IPS DF 19.7 (cell line): ENCODE measurements at regions not wholly inside any gene's neighbourhood (a gene's known extent, or its start where the extent isn't known, plus 50 kb on each side); places are given as distances from the start of the nearest gene placed in this dataset.

ENCODE experiments used
- DNase-seq: peaks from one replicate; pipeline ENCODE4 v3.0.0-alpha.2; 2013; ENCODE audit warnings: low read depth, low spot score

GRCh38 chr16:86994215-86994614 is 323.0 kb downstream of the C16orf95 start:
- no peak for DNase-seq

- no peak for DNase-seq
Observed at GRCh38 chr16:86994651-86995171, 322.5 kb downstream of the C16orf95 start.

GRCh38 chr16:86995456-86995855 is 321.7 kb downstream of the C16orf95 start:
- DNase-seq = no peak

GRCh38 chr16:86996081-86996480 is 321.1 kb downstream of the C16orf95 start:
- no peak for DNase-seq

DNA sequence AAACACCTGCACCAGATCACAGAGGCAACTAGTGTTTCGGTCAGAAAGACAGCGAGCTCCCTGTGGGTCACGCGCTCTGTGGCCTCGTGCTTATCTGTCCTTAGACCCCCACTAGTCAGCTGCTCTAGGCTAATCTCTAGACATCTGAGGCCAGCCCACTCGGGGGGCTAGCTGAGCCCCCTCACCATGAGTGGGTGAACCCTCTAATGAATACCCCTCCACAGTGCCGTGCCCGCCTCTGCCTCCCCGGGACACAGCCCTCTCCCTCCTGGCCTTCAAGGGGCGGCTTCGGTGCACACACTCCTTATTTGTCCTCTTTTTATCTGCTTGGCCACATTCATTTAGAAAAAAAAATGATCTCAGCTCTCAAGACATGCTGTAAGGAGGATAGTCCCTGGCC is 320.1 kb downstream of the C16orf95 start:
- no peak for DNase-seq

DNA sequence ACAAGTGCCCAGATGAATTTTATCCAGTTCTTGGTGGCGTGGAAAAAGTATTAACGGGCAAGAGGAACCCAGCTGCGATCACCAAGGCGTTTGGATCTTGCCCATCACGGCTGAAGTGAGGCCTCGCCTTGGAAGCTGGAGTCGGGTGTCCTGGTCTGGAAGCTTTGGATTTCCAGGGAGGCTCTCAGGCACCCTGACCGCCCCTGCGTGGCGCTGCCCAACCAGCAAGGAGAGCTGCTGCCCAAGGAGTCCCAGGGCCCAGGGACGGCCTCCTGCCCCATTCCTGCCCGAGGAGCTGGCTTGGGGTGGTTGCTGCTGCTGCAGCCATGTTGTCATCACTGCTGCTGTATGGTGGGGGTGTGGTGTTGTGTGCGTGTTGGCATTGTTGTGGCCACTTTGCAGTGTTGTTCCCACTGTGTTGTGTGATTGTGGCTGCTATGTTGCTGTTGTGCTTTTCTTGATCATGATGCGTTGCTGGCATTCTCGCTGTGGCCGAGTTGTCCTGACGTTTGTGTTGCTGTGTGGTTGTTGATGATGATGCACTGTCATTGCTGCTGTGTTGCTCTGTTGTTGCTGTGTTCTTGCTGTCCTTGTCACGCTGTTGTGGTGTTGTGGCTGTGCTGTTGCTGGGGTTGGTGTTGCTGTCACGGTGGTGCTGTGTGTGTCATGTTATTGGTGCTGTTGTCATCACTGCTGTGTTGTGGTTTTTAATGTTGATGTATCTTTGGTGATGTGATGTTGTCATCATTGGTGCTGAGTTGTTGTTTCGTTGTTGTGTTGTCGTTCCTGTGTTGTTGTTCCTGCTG is 318.8 kb downstream of the C16orf95 start:
- no peak for DNase-seq

GRCh38 chr16:87000001-87000400 is 317.2 kb downstream of the C16orf95 start:
- DNase-seq = no peak

GRCh38 chr16:87002717-87003413 is 314.3 kb downstream of the C16orf95 start:
- DNase-seq = no peak

- no peak for DNase-seq
Observed at GRCh38 chr16:87003414-87003755, 313.8 kb downstream of the C16orf95 start.

DNA sequence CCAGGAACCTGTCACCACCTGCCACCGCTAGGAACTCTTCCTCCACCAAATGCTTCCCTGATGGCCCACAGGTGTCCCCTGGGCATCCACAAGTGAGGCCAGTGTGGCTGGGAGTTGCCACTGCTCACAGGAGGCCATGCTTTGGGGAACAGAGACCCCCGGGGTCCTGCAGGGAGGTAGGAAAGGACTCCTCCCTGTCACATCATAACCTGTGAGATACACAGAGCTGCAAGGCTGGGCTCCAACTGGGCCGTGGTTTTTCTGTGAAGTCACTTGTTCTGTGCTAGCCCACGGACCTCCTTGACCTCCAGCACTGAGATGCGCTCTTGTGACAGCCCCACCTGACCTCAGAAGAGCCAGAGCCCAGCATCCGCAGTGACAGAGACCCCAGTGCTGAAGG is 311.2 kb downstream of the C16orf95 start:
- no peak for DNase-seq

- DNase-seq = no peak
Observed at GRCh38 chr16:87006789-87007745, 310.1 kb downstream of the C16orf95 start.

DNA sequence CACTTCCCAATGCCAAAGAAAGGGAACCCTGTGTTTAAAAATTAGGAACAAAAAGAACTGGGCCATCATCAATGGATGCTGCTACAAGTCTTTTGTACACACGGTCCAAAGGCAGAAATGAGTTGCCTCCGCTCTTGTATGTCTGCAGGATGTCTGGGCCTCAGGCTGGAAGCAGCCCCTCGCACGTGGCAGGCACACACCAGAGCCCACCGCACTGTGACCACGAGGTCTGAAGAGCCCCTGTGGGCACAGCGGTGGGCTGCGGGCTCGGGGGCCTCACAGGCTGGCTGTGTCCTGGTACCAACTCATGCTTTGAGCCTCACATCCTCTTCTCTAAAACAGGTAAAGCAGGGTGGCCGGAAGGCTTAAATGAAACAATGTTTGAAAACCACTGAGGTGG is 309.3 kb downstream of the C16orf95 start:
- DNase-seq = no peak

- no peak for DNase-seq
Observed at GRCh38 chr16:87008664-87009063, 308.5 kb downstream of the C16orf95 start.

- DNase-seq = no peak
Observed at GRCh38 chr16:87012954-87013938, 303.9 kb downstream of the C16orf95 start.

GRCh38 chr16:87014112-87014511 is 303.1 kb downstream of the C16orf95 start:
- DNase-seq = no peak

DNA sequence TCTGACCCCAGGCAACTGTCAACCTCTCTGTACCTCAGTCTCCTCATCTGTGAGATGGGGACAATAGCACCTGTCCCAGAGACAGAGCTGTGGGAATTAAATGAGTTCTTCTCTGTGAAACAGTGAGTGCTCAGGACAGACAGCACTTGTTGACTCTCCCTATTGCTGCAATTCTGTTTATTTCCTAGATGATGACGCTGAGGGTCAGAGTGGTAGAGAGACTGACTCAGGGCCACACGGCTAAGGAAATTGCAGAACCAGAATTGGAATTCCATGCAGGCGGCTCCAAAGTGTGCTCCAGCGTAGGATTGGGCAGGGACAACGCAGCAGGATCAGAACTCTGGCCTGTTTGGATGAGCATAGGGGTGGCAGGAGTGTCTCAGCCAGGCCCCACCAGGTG is 302.2 kb downstream of the C16orf95 start:
- no peak for DNase-seq

- no peak for DNase-seq
Observed at GRCh38 chr16:87016046-87017035, 300.9 kb downstream of the C16orf95 start.

DNA sequence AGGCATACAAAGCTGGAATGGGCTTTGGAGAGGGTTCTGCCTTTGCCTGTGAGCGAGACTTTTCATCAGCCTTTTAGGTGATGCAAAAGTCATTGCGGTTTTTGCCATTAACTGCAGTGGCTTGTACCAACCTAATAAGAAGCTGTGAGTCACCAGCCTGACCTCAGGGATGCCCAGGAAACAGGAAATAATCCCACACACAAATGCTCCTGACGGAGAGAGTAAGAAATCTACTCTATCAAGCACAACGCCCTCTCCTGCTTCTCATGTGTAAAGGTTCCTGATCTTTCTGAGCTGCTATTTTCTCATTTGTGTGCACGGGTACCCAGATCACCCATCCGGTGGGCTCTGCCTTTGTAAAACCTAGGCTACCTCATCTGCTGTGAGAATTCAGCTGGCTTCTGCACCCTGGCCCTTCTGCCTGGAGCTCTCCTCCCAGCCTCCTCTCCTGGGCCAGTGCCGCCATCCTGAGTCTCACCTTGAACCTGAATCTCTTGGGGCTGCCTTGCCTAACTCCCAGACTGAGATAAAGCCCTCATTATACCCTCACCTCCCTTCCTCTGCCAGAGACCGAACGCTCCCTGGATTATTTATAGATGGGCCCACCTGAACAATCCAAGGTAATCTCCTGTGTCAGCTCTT is 299.7 kb downstream of the C16orf95 start:
- no peak for DNase-seq

DNA sequence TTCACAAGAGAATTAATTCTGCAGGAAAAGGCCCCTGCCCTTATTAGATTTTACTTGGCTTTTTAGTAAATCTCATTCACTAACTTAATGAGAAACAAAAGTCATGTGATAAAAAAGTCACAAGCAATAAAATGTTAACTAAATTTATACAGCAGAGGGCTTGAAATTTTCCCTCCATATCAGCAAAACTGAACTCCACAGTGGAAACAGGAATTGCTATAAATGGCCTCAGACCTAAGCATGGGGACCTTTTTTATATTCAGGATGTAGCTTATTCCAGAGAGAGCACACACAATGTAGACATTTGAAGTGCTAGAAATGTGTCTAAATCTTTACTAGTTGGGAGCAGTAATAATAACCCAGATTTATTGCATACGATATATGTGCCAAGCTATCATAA is 291.5 kb downstream of the C16orf95 start:
- DNase-seq = no peak
